CD4-positive, alpha-beta T cell (primary cell): ENCODE measurements at regions not wholly inside any gene's neighbourhood (a gene's known extent, or its start where the extent isn't known, plus 50 kb on each side); places are given as distances from the start of the nearest gene placed in this dataset.

Experiments
- ATAC-seq: fragments of 200-7000 bp; cut with Tn5 transposase; one replicate; pipeline ENCODE4 v1.10.0; 2022; ENCODE audit warnings: mild to moderate bottlenecking; ENCODE audit not compliant: poor library complexity
- CTCF ChIA-PET: fragments of 350-600 bp; sonication (Branson Sonifier 250); formaldehyde crosslinking; loops from one replicate; lab custom pipeline; 2021; ENCODE audit warnings: antibody characterized with exemption, inconsistent platforms; lab: Charles Lee
- POLR2A ChIA-PET: fragments of 350-600 bp; sonication (Branson Sonifier 250); formaldehyde crosslinking; loops from one replicate; lab custom pipeline; 2021; ENCODE audit warnings: antibody characterized with exemption, inconsistent platforms; lab: Charles Lee
- DNase-seq, 14 experiments: peaks; one replicate each; pipeline ENCODE4 v3.0.0-alpha.2; 2013 to 2020; ENCODE audit warnings: mixed read lengths in 2 of 14
- H3K27ac ChIP-seq, 2 donors: one replicate each; pipeline versions ENCODE4 v1.5.1 to v1.7.0; 2013; ENCODE audit warnings: low read length in 2 of 2, low read depth in 1 of 2, mild to moderate bottlenecking in 1 of 2
- H3K27me3 ChIP-seq, 2 experiments: 1 replicate in 1 of 2; 2 replicates in 1 of 2; pipeline versions ENCODE4 v1.6.1 to v1.7.0; 2013; ENCODE audit warnings: low read length in 2 of 2, control low read depth in 1 of 2, mild to moderate bottlenecking in 1 of 2, moderate library complexity in 1 of 2; ENCODE audit not compliant: insufficient read depth in 2 of 2, control insufficient read depth in 1 of 2
- H3K36me3 ChIP-seq: one replicate; pipeline ENCODE4 v1.6.1; 2013; ENCODE audit warnings: low read length, control low read depth; ENCODE audit not compliant: insufficient read depth
- H3K4me1 ChIP-seq: one replicate; pipeline ENCODE4 v1.6.1; 2013; ENCODE audit warnings: low read length, control low read depth; ENCODE audit not compliant: insufficient read depth
- H3K4me3 ChIP-seq: one replicate; pipeline ENCODE4 v1.5.1; 2013; ENCODE audit warnings: mild to moderate bottlenecking, low read length, moderate library complexity
- H3K9me3 ChIP-seq, 2 experiments: 1 replicate in 1 of 2; 2 replicates in 1 of 2; pipeline versions ENCODE4 v1.6.1 to v1.7.0; 2013; ENCODE audit warnings: low read length in 2 of 2, mild to moderate bottlenecking in 2 of 2, control low read depth in 1 of 2, moderate library complexity in 1 of 2; ENCODE audit not compliant: control insufficient read depth in 1 of 2, insufficient read depth in 1 of 2
- H3K27ac Mint-ChIP-seq: one replicate; pipeline ENCODE4 v1.8.0; 2020; ENCODE audit warnings: mixed read lengths
- H3K27me3 Mint-ChIP-seq: one replicate; pipeline ENCODE4 v1.8.0; 2021; ENCODE audit warnings: mixed read lengths
- H3K36me3 Mint-ChIP-seq: one replicate; pipeline ENCODE4 v1.8.0; 2021; ENCODE audit warnings: low read depth, mixed read lengths
- H3K4me1 Mint-ChIP-seq: one replicate; pipeline ENCODE4 v1.8.0; 2021; ENCODE audit warnings: low read depth, mixed read lengths
- H3K4me3 Mint-ChIP-seq: one replicate; pipeline ENCODE4 v1.8.0; 2020; ENCODE audit warnings: mild to moderate bottlenecking, mixed read lengths
- H3K9me3 Mint-ChIP-seq: one replicate; pipeline ENCODE4 v1.8.0; 2020; ENCODE audit warnings: mixed read lengths
- intact Hi-C, 2 experiments: fragments of 100-400 bp; cut with DNase I in 1 of 2; cut with micrococcal nuclease in 1 of 2; formaldehyde crosslinking; loops; one replicate each; pipeline versions ENCODE4 v1.15.1 to v1.9.0; 2023 to 2025; cut with DNase I, micrococcal nuclease
- TF ChIP-seq, protein P1 (sequence below): fragments of 200-600 bp; IDR thresholded peaks from one replicate; pipeline ENCODE4 v1.8.0; 2022; ENCODE audit warnings: antibody characterized with exemption, mild to moderate bottlenecking

DNA sequence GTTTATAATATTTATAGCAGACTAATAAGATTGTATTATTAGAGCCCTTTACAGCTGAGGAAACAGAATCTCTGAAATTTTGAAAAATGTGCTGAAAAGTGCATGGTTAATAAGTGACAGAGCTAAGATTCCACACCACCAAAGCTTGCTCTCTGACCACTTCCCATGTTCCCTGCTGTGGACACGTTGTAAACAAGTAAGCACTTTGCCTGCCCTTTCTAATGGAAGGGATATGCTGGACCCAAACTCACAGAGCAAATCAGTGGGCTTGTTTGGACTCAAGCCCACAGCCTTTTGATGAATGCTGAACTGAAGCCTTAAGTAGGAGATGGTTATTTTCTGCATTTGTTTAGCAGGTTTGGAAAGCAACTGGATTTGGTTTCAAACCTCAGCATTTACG, 214.0 kb upstream of the TMEM72 start:
- TF ChIP-seq, protein P1, sequence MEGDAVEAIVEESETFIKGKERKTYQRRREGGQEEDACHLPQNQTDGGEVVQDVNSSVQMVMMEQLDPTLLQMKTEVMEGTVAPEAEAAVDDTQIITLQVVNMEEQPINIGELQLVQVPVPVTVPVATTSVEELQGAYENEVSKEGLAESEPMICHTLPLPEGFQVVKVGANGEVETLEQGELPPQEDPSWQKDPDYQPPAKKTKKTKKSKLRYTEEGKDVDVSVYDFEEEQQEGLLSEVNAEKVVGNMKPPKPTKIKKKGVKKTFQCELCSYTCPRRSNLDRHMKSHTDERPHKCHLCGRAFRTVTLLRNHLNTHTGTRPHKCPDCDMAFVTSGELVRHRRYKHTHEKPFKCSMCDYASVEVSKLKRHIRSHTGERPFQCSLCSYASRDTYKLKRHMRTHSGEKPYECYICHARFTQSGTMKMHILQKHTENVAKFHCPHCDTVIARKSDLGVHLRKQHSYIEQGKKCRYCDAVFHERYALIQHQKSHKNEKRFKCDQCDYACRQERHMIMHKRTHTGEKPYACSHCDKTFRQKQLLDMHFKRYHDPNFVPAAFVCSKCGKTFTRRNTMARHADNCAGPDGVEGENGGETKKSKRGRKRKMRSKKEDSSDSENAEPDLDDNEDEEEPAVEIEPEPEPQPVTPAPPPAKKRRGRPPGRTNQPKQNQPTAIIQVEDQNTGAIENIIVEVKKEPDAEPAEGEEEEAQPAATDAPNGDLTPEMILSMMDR = no peak
- Histone ChIP-seq H3K4me3 (no peak overlapping the region), H3K4me1 (no peaks in the 10 kb centered on the region), H3K9me3 (no peaks in the 10 kb centered on the region), H3K27ac (no peak overlapping the region), H3K27me3 (no peaks in the 10 kb centered on the region), H3K36me3 (no peaks in the 10 kb centered on the region)
- H3K4me3 Mint-ChIP-seq = no peak overlapping the region
- no peaks in the 10 kb centered on the region for H3K27me3 Mint-ChIP-seq
- intact Hi-C loops = no loop called here
- H3K27ac Mint-ChIP-seq = no peak overlapping the region
- ATAC-seq (no peak), DNase-seq (no peak)
- peaks cover 2% of the 10 kb centered on the region for H3K9me3 Mint-ChIP-seq
- no peaks in the 10 kb centered on the region for H3K4me1 Mint-ChIP-seq
- CTCF ChIA-PET = no interaction called here
- POLR2A ChIA-PET = no interaction called here
- no peaks in the 10 kb centered on the region for H3K36me3 Mint-ChIP-seq

GRCh38 chr10:44702531-44702930, 208.6 kb upstream of the TMEM72 start:
- TF ChIP-seq, protein P1 = no peak
- POLR2A ChIA-PET = no interaction called here

GRCh38 chr10:44703241-44704155, 207.6 kb upstream of the TMEM72 start:
- CTCF ChIA-PET = no interaction called here
- TF ChIP-seq, protein P1 = no peak
- H3K27ac ChIP-seq = no peak overlapping the region
- H3K36me3 ChIP-seq = no peaks in the 10 kb centered on the region
- peaks cover 4% of the 10 kb centered on the region for H3K27me3 Mint-ChIP-seq
- ATAC-seq (no peak), DNase-seq (no peak)
- H3K9me3 Mint-ChIP-seq = peaks cover 14% of the 10 kb centered on the region
- H3K9me3 ChIP-seq = peaks cover 1 to 5% of the 10 kb centered on the region in 2 experiments
- H3K4me1 Mint-ChIP-seq = no peaks in the 10 kb centered on the region
- no peaks in the 10 kb centered on the region for H3K36me3 Mint-ChIP-seq
- intact Hi-C loops = no loop called here
- no peaks in the 10 kb centered on the region for H3K27me3 ChIP-seq
- no peaks in the 10 kb centered on the region for H3K4me1 ChIP-seq
- H3K27ac Mint-ChIP-seq = no peak overlapping the region
- POLR2A ChIA-PET = no interaction called here
- no peak overlapping the region for H3K4me3 ChIP-seq
- no peak overlapping the region for H3K4me3 Mint-ChIP-seq

More at GRCh38 chr10:44702531-44702930, 208.6 kb upstream of the TMEM72 start:
- H3K27me3 Mint-ChIP-seq = peaks cover 4% of the 10 kb centered on the region
- peaks cover 11% of the 10 kb centered on the region for H3K9me3 Mint-ChIP-seq
- no peaks in the 10 kb centered on the region for H3K36me3 Mint-ChIP-seq
- ATAC-seq (no peak), DNase-seq (no peak)
- H3K36me3 ChIP-seq = no peaks in the 10 kb centered on the region
- H3K4me1 Mint-ChIP-seq = no peaks in the 10 kb centered on the region
- no peaks in the 10 kb centered on the region for H3K4me1 ChIP-seq
- no peaks in the 10 kb centered on the region for H3K27me3 ChIP-seq
- H3K27ac Mint-ChIP-seq = no peak overlapping the region
- CTCF ChIA-PET = no interaction called here
- intact Hi-C loops = no loop called here
- peaks cover 0 to 5% of the 10 kb centered on the region in 2 experiments for H3K9me3 ChIP-seq
- no peak overlapping the region for H3K4me3 ChIP-seq
- H3K27ac ChIP-seq = no peak overlapping the region
- H3K4me3 Mint-ChIP-seq = no peak overlapping the region
